ENCODE measurements at regions not wholly inside any gene's neighbourhood (a gene's known extent, or its start where the extent isn't known, plus 50 kb on each side); places are given as distances from the start of the nearest gene placed in this dataset.

GRCh38 chr18:48488388-48488850 is 50.4 kb upstream of the CTIF start:
- no peak for DNase-seq

GRCh38 chr18:48486754-48487153 is 52.1 kb upstream of the CTIF start:
- DNase-seq, result no peak

- no peak for DNase-seq
Observed at GRCh38 chr18:48485828-48486405, 52.9 kb upstream of the CTIF start.

DNA sequence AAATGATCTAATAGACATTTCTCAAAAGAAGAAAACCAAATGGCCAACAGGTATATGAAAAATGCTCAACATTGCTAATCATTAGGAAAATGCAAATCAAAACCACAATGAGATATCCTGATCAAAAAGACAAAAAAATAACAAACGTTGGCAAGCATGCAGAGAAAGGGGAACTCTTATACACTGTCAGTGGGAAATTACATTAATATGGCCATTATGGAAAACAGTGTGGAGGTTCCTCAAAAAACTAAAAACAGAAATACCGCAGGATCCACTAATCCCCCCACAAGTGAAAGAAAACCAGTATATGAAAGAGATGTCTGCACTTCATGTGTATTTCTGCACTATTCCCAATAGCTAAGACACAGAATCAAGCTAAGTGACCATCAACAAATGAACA is 57.7 kb upstream of the CTIF start:
- DNase-seq, result no peak

DNA sequence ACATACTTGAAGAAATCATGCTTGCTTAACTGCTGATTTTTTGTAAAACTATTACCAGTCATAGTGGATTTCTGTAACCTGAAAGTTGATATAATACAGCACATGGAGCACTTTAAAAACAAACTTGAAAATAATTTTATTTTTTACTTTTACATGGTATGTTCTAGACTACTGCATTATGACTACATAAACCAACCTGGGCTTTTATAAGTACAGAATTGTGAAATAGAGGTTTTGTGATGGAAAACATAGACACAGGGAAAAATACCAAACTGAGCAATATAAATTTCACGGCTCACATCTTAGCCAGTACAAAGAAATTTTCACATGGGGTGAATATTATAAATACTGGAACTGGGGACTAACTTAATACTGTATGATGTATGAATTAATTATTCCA is 59.3 kb upstream of the CTIF start:
- DNase-seq, result no peak

DNA sequence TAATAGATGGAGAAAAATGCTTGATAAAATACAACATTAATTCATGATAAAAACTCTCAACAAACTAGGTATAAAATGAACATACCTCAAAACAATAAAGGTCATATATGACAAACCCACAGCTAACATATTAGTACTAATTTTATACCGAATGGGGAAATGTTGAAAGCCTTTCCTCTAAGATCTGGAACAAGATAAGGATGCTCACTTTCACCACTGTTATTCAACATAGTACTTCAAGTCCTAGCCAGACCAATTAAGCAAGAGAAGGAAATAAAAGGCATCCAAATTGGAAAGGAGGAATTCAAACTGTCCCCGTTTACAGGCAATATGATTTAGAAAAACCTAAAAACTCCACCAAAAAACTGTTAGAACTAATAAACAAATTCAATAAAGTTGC is 61.5 kb upstream of the CTIF start:
- DNase-seq, result no peak

GRCh38 chr18:48476550-48476917 is 62.3 kb upstream of the CTIF start:
- DNase-seq, result no peak

DNA sequence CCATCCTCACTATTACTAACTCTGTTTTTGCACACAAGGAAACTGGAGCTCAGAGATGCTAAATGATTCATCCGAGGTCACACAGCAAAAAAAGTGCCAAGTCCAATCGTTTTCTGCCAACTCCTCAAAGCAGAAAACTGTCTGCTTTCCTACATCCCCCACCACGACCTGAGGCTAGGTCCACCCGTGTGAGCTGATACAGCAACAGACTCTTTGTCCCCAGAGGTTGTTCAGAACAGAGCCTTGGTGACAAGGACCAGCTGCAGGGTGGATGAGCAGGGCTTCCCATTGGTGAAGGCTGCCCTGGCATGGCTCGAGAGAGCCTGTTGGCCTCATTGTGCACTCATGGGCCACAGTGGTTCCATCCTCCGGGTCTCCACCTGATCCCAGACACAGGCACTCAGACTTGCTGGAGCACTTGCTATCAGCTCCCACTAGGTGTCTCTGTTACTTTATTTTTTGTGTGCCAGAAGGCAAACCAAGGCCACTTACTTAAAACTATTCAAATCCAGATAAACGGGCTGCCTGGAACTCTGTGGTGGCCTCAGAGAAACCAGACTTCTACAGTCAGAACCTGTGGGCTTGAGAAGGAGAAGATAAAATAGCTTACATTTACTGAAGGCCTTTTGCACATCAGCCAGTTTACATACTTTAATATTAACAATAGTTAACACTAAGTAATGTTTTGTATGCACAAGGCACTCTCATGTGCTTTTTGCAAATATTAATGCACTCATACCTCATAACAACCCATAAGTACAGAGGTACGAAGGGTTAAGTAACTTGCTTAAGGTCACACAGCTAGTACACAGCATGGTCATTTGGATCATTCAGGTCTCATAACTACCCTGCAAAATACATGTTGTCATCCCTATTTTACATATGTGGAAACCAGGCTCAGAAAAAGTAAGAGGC is 62.9 kb upstream of the CTIF start:
- DNase-seq, result peak; percentile 13

- no peak for DNase-seq
Observed at GRCh38 chr18:48473816-48474215, 64.6 kb upstream of the ZBTB7C start.

DNA sequence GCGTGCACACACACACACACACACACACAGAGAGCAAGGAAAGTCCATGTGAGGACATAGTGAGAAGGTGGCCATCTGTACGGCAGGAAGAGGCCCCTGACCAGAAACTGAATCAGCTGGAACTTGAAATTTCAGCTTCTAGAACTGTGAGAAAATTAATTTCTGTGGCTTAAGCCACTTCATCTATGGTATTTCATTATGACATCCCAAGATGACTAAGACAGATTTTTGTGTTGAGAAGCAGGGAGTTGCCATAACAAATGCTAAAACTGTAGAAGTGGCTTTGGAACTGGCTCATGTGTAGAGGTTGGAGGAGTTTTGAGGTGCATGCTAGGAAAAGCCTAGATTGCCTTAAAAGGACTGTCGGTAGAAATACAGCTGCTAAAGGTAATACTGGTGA is 63.4 kb upstream of the ZBTB7C start:
- no peak for DNase-seq

DNA sequence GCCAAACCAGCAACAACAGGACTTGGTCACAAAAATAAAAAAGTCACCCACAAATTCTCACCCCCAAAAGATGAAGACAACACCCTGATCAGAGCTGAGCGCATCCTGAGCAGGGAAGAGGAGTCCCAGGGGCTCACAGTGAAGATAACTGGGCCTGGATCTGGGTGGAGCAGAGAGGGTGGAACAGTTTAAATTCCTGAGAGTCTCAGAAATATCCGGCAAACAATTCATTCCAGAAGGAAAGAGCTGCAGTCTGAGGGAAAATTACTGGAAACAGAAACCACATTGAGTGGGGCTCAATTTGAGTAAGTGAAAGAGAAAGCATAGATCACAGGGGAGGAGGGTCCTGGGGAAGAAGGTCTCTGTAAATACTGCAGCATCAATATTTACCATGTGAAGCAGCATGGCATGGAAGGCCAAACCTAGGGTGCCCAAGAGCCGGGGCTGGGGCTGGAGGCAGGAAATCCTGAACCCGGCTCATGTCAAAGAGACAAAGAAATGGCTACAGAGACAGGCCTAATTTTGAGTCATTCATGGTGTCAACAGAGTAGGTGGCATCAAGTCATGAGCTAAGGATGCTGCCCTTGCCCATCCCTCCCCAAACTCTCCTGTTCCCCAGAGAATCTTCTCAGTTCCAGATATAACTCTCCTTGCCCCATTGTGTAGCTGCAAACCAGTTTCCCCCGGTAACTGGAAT is 61.4 kb upstream of the ZBTB7C start:
- no peak for DNase-seq

DNA sequence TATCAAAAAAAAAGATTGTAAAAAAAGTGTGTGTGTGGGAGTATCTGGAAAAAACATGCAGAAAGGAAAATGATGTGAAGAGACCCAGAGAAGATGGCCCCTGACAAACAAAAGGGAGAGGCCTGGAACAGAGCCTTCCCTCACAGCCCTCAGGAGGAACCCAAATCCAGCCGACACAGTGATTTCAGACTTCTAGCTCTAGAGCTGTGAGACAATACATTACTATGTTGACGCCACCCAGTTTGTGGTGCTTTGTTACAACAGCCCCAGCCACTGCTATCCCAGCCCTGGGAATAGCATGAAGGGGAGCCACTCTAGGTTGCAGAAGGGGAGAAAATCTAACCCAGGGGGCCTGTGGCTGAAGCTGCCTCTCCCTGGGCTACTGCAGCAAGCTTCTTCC is 59.0 kb upstream of the ZBTB7C start:
- no peak for DNase-seq

DNA sequence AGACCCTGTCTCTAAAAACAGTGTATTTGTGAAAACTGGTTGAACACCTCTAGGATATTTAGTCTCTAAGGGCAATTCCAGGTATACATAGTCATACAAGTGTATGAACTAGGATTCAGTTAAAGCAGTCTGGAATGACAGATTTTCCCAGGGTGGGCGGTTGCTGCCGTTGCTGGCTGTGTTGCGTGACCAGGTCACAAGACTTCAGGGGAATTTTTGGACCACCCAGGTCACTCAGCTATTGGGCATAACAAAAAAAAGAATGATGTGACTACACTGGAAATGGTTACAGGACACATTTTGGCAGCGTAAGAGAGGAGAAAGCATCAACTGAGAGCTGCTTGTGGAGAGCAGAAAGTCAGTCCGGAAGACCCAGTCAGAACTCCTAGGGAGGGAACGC is 58.0 kb upstream of the ZBTB7C start:
- DNase-seq, result no peak

GRCh38 chr18:48462510-48462909 is 53.3 kb upstream of the ZBTB7C start:
- no peak for DNase-seq

DNA sequence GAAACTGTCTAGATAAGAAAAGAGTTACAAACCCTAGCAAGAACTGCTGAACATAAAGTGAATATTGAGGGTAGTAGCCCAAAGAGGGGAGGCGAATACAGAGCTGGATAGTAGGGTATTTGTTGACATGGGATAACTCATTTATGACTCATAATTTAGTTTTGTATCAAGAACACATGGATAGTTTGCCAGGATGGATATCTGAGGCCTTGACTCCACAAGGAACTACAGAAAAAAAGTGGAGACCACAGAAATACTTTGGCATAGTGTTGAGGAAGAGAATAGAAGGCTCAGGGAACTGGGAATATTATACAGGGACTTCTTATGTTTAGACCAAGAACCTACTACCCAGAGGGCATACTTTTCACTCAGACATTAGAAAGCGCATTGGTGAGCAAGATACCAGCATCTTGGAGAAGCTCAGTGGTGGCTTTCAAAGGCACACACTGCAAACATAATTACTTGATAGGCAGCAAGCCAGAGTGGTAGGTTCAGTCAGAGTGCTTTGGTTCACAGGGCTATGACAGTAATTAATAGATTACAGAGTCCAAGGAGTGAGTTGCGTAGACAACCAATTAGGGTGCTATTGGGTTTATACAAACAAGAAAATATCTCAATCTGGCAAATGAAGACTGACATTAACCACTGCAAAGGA is 51.9 kb upstream of the ZBTB7C start:
- no peak for DNase-seq

DNA sequence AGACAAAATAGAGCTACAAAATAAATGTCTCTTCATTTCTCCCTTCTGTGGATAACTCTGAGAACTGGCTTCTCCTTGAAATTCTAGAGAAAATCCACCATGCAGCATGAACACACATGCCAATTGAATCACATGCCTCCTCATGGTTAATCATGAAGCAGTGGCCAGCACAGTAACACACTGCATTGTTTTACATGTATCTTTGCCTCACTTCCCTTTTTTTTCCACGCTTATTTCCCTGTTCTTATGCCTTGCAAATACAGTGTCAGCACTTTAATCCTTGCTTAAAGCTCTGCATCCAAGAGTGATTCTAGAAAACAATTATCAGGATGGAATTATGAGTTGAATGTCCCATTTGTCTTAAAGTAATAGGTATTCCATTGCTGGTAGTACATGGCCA is 50.3 kb upstream of the ZBTB7C start:
- no peak for DNase-seq

DNA sequence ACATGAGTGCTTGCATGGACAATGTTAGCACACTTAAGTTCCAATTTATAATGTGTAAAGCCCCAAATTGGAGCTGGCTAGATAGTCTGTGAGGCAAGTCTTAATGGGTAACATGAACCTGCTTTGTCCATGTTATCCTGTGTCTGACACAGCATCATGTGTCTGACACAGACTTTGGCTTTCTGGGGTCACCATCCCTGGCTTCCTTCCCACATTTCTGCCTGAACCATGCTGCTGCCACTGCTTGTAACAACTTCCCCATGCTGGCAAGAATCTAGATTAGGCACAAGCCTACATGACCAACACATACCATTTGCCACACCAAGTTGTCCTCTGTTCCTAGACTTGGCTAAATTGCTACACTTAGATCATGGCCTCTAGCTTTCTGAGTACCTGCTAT is 49.8 kb upstream of the ZBTB7C start:
- DNase-seq, result no peak
